Peyer's patch (tissue), 4 donors: ENCODE measurements at regions not wholly inside any gene's neighbourhood (a gene's known extent, or its start where the extent isn't known, plus 50 kb on each side); places are given as distances from the start of the nearest gene placed in this dataset.

ENCODE experiments used
- CTCF ChIP-seq, 6 experiments: fragments of 450-650 bp in 4 of 6; fragments of 200-600 bp in 2 of 6; sonication (generic) in 1 of 6; IDR thresholded peaks; one replicate each; pipeline ENCODE4 v1.5.1; 2017 to 2019; ENCODE audit warnings: antibody characterized with exemption in 6 of 6, mild to moderate bottlenecking in 3 of 6, moderate library complexity in 1 of 6
- POLR2A ChIP-seq, 2 donors: fragments of 450-650 bp; IDR thresholded peaks; one replicate each; pipeline ENCODE4 v1.5.1; 2017; ENCODE audit warnings: antibody characterized with exemption in 2 of 2, mild to moderate bottlenecking in 2 of 2, moderate library complexity in 2 of 2

GRCh38 chr5:74938250-74938933 lies 72.2 kb upstream of the FAM169A start:
- TF ChIP-seq CTCF (IDR thresholded peaks at IDR 0.05) (no peak), POLR2A (IDR thresholded peaks at IDR 0.05) (no peak)
